Osteoblast (primary cell): ENCODE measurements at regions not wholly inside any gene's neighbourhood (a gene's known extent, or its start where the extent isn't known, plus 50 kb on each side); places are given as distances from the start of the nearest gene placed in this dataset.

Source experiments
- DNase-seq: peaks from one replicate; pipeline ENCODE4 v3.0.0; 2011; ENCODE audit warnings: low spot score, mixed read lengths; ENCODE audit not compliant: insufficient read length; ENCODE audit errors: missing footprints
- H2AFZ ChIP-seq: 2 replicates; pipeline ENCODE4 v1.6.0; 2011; ENCODE audit warnings: mild to moderate bottlenecking, low read length
- H3K27ac ChIP-seq: 2 replicates; pipeline ENCODE4 v1.5.1; 2011; ENCODE audit warnings: mild to moderate bottlenecking, low read depth, low read length, moderate library complexity
- H3K27me3 ChIP-seq: 2 replicates; pipeline ENCODE4 v1.6.0; 2012; ENCODE audit warnings: mild to moderate bottlenecking, control low read depth, inconsistent platforms, low read length, moderate library complexity; ENCODE audit not compliant: insufficient read depth
- H3K36me3 ChIP-seq: 2 replicates; pipeline ENCODE4 v1.5.1; 2011; ENCODE audit warnings: mild to moderate bottlenecking, low read length, control low read depth, moderate library complexity; ENCODE audit not compliant: insufficient read depth
- H3K4me1 ChIP-seq: 2 replicates; pipeline ENCODE4 v1.5.1; 2011; ENCODE audit warnings: mild to moderate bottlenecking, low read length, control low read depth, moderate library complexity; ENCODE audit not compliant: insufficient read depth
- H3K4me2 ChIP-seq: 2 replicates; pipeline ENCODE4 v1.6.0; 2011; ENCODE audit warnings: mild to moderate bottlenecking, low read length; ENCODE audit not compliant: insufficient read depth
- H3K4me3 ChIP-seq: fragments of 200-600 bp; sonication (generic); 3 replicates; pipeline ENCODE4 v1.5.1; 2012; ENCODE audit warnings: mild to moderate bottlenecking, low read length, inconsistent platforms; ENCODE audit not compliant: insufficient read depth
- H3K79me2 ChIP-seq: 2 replicates; pipeline ENCODE4 v1.6.0; 2012; ENCODE audit warnings: mild to moderate bottlenecking, low read length, control low read depth, inconsistent platforms; ENCODE audit not compliant: insufficient read depth
- H3K9me3 ChIP-seq: 2 replicates; pipeline ENCODE4 v1.5.1; 2011; ENCODE audit warnings: low read depth, low read length, control low read depth
- H4K20me1 ChIP-seq: 2 replicates; pipeline ENCODE4 v1.6.0; 2012; ENCODE audit warnings: mild to moderate bottlenecking, low read length, control low read depth; ENCODE audit not compliant: insufficient read depth
- CTCF ChIP-seq: IDR thresholded peaks from 2 replicates; pipeline ENCODE4 v1.5.1; 2011; ENCODE audit warnings: mild to moderate bottlenecking, low read depth, low read length, moderate library complexity; ENCODE audit errors: extremely low read depth

- no peak for DNase-seq
- Histone ChIP-seq H3K4me2 (no peak overlapping the region), H3K27ac (no peak overlapping the region), H3K4me3 (no peak overlapping the region), H3K36me3 (no peaks in the 10 kb centered on the region), H3K79me2 (no peaks in the 10 kb centered on the region), H3K27me3 (no peaks in the 10 kb centered on the region), H2AFZ (no peak overlapping the region), H3K9me3 (no peaks in the 10 kb centered on the region), H4K20me1 (no peaks in the 10 kb centered on the region), H3K4me1 (no peaks in the 10 kb centered on the region)
- no peak for TF ChIP-seq CTCF
Observed at GRCh38 chr11:104332110-104332509, 168.2 kb upstream of the PDGFD start.

GRCh38 chr11:104329078-104329665 is 165.2 kb upstream of the PDGFD start:
- Histone ChIP-seq H3K27me3 (no peaks in the 10 kb centered on the region), H3K9me3 (no peaks in the 10 kb centered on the region), H3K4me3 (no peak overlapping the region), H3K36me3 (no peaks in the 10 kb centered on the region), H3K79me2 (no peaks in the 10 kb centered on the region), H2AFZ (no peak overlapping the region), H3K4me2 (no peak overlapping the region), H3K4me1 (no peaks in the 10 kb centered on the region), H4K20me1 (no peaks in the 10 kb centered on the region), H3K27ac (no peak overlapping the region)
- TF ChIP-seq CTCF: no peak
- no peak for DNase-seq

GRCh38 chr11:104328512-104328907 is 164.6 kb upstream of the PDGFD start:
- Histone ChIP-seq H3K36me3 (no peaks in the 10 kb centered on the region), H3K4me1 (no peaks in the 10 kb centered on the region), H3K4me3 (no peak overlapping the region), H3K9me3 (no peaks in the 10 kb centered on the region), H3K27ac (no peak overlapping the region), H3K79me2 (no peaks in the 10 kb centered on the region), H3K4me2 (no peak overlapping the region), H4K20me1 (no peaks in the 10 kb centered on the region), H3K27me3 (no peaks in the 10 kb centered on the region), H2AFZ (no peak overlapping the region)
- TF ChIP-seq CTCF: no peak
- DNase-seq: no peak

GRCh38 chr11:104327861-104328511 is 164.0 kb upstream of the PDGFD start:
- Histone ChIP-seq H3K4me1 (no peaks in the 10 kb centered on the region), H2AFZ (no peak overlapping the region), H3K4me2 (no peak overlapping the region), H3K27me3 (no peaks in the 10 kb centered on the region), H3K79me2 (no peaks in the 10 kb centered on the region), H4K20me1 (no peaks in the 10 kb centered on the region), H3K4me3 (no peak overlapping the region), H3K9me3 (no peaks in the 10 kb centered on the region), H3K27ac (no peak overlapping the region), H3K36me3 (no peaks in the 10 kb centered on the region)
- DNase-seq: no peak
- no peak for TF ChIP-seq CTCF
